GM18502 (cell line): ENCODE measurements at regions not wholly inside any gene's neighbourhood (a gene's known extent, or its start where the extent isn't known, plus 50 kb on each side); places are given as distances from the start of the nearest gene placed in this dataset.

Source experiments
- ATAC-seq: cut with Tn5 transposase; IDR thresholded peaks from one replicate; pipeline ENCODE4 v1.9.1; 2021; ENCODE audit warnings: mild to moderate bottlenecking; ENCODE audit not compliant: unreplicated experiment, poor library complexity

- no peak for ATAC-seq
These were observed 480.5 kb downstream of the EPM2A start for GRCh38 chr6:145254649-145255401.

DNA sequence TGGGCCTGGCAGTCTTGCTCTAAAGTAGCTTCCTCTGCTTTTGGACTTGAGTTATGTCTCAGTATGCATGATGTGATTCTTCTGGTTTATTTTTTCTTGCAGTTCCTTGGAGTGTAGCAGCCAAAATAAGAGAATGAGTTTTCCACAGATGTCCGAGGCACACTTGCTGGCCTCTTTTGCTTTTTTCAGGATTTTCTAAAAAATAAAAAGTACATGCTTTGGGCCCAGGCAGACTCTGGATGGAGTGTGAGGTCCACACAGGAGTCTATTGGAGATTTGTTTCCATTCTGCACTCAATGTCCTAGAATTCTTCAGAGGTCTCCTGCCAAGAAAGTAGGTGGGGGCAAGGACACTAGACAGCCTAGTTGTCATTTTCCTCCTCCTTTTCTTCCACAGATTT lies 477.6 kb downstream of the EPM2A start:
- no peak for ATAC-seq

DNA sequence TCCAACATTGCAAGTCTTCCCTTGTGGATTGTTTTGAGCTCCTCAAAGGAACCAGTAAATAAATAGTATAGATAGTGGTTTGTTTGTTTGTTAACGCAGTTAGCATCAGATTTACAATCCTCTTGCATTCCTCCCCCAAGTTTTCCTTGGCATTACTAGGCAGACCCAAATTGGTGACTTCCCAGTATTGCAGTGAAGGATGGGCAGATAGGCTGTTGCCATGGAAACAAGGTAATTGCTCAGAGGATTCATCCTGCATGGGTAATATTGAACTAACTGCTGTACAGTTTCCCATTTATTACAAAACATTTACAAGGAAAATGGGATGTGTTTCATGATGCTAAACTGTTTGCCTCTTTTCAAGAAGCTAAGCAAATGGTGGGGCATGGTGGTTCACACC lies 477.2 kb downstream of the EPM2A start:
- ATAC-seq: no peak

- no peak for ATAC-seq
These were observed 474.7 kb downstream of the EPM2A start for GRCh38 chr6:145260484-145261175.

DNA sequence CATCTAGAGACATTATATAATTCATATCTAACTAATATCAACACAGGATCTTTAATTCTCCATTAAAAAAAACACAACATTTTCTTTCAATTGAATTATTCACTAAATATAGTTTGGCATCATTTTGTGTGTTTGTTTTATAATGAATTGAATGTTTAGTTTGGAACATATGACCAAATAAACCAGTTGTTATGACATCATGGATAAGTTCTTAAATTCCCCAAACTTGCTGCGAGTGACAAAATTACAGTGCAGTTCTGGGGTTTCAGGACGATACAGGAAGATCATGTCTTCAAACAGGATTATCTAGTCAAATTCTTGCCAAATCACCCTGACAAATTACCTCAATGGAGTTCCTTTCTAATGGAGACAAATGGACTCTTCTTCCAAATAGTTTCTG lies 473.6 kb downstream of the EPM2A start:
- no peak for ATAC-seq

DNA sequence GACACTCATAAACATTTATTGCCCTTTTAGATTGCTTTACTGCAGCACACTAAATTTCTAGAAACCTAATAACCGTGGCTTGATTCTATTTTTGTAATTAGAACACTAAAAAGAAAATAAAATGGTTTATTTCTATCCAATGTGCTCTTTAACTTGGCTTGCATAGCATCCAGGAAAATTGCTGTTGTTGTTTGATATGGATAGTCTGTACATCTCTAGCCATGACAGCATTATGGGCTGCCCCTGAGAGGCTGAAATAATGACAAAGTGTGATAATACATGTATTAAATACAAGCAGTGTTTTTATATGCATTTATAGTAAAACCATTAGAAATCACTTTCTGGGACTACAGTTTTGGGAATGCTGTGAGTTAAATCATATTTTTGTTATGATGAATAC lies 472.5 kb downstream of the EPM2A start:
- no peak for ATAC-seq

DNA sequence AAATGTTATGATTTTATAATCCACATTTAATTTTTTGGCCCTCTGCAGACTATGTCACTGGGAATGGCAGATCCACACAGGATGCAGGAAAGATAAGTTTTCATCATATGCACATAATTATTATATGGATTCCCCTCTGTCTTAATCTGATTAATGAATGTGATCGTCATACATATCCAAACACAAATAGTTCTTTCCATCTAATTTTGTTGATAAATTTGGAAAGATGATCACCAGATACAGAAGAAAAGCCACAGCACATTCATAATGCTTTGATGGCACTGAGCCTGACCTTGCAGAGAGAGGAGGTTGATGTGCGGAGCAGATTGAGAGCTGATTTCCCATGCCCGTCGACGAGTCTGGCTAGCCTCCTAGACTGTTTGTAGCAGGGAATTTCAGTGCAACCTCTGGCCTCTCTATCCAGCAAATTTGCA lies 471.5 kb downstream of the EPM2A start:
- ATAC-seq: no peak

DNA sequence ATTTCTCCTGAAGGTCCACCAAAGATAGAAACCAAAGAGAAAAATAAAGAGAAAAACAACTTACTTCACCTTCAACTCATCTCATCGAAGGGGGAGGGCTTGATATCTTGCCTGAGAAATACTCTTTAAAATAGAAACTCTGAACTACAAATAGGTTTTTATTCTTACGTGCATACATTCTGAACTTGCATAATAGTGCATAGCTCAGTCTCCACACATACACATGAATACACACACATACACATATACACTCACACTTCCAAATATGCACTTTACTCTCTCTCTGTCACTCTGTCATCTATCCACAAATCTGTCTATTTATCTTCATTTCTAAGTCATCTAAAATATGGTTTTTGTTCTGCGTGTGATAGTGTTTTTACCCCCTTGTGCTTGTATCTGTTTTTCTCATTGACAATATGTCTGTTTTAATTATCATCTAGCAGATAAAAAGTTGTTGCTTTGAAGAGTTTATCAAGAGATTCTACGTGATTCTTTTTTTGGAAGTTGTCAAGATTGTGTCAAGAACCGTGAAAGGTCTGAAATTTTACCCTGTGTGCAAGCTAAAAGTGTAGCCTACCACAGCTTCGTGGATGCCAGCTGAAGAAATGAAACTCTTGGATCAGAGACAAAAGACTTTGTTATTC lies 468.8 kb downstream of the EPM2A start:
- ATAC-seq: no peak

- no peak for ATAC-seq
These were observed 468.0 kb downstream of the EPM2A start for GRCh38 chr6:145267076-145267867.

DNA sequence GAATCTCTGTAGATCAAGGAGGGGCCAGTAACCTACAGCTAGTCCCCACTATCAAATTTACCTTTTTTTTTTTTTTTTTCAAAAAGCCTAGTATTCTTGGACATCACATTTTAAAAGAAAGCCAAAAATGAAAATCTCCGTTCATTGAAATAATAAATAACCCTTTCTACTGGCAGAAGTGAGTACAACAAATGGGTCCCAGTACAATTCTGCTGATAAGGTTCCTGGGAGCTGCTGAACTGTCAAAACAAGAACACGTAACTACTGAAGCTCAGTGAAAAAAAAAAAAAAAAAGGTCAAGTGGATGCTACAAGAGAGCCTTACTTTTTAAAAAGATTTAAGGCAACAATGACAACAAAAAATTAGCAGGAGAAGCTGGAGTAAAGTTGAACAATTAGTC lies 464.9 kb downstream of the EPM2A start:
- ATAC-seq: no peak

DNA sequence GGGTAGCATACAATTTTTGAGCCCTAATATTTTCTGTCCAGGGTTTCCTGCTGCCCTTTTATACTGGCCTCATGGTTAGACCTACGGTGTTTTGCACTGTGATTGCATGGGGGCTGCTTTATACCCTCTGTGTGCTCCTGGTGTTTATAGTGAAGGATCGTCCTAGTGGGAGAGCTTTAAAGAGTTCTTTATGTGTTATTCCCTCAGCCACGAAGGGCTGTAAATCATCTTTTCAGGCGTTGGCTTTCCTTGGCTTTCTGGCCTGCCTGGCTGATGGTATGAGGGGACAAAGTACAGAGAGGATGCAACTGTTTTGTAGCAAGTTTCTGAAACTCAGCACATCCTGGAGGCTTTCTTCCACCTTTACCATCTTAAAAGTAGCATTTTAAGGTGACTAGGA lies 464.3 kb downstream of the EPM2A start:
- ATAC-seq: no peak

DNA sequence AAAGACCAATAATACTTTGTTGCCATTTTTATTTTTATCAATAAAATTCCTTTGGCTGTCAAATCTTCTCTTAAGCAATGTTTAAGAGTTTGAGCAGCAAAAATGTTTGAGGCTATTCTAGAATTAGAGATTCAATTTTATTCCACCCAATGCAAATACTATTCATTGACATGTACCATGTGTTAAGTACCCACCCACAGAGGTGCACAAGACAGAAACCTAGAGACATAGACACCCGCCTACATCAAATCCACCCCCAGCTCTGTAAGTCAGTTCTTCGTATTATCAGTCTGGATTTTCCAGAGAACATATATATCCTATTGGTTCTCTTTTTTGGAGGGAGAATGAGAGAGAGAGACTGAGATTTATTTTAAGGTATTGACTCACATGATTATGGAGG lies 463.7 kb downstream of the EPM2A start:
- ATAC-seq: no peak

- no peak for ATAC-seq
These were observed 463.1 kb downstream of the EPM2A start for GRCh38 chr6:145272246-145272645.

GRCh38 chr6:145273136-145273535 lies 462.2 kb downstream of the EPM2A start:
- ATAC-seq: no peak

- ATAC-seq: no peak
These were observed 461.2 kb downstream of the EPM2A start for GRCh38 chr6:145274083-145274482.

- no peak for ATAC-seq
These were observed 460.3 kb downstream of the EPM2A start for GRCh38 chr6:145275019-145275418.

DNA sequence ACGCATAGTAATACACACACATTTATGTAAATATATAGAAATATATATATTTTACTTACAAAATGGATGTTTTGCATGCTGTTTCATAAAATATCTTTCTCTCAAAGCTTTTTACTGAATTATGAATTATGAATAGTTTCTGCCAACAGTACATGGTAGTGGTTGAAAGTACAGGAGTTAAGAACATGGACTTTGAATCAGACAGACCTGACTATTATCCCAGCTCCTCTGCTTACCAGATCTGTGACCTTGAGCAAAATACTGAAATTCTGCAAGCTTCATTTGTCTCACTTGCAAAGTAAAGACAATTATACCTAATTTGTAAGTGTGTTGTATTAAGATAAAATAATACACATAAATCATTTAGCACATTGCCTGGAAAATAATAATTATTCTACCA lies 459.5 kb downstream of the EPM2A start:
- ATAC-seq: no peak

GRCh38 chr6:145276756-145277155 lies 458.6 kb downstream of the EPM2A start:
- ATAC-seq: no peak

- no peak for ATAC-seq
These were observed 457.8 kb downstream of the EPM2A start for GRCh38 chr6:145277358-145278086.

GRCh38 chr6:145278163-145278807 lies 457.0 kb downstream of the EPM2A start:
- no peak for ATAC-seq
